Mesendoderm (in vitro differentiated cells): ENCODE measurements at regions not wholly inside any gene's neighbourhood (a gene's known extent, or its start where the extent isn't known, plus 50 kb on each side); places are given as distances from the start of the nearest gene placed in this dataset.

Experiments used
- DNase-seq: peaks from one replicate; pipeline ENCODE4 v3.0.0; 2013
- H2AK5ac ChIP-seq: 2 replicates; pipeline ENCODE4 v1.6.1; 2013; ENCODE audit warnings: low read length, inconsistent platforms
- H2BK120ac ChIP-seq: 2 replicates; pipeline ENCODE4 v1.6.1; 2013; ENCODE audit warnings: low read depth, mild to moderate bottlenecking, low read length, moderate library complexity, mixed read lengths
- H2BK15ac ChIP-seq: replicated peaks from 2 replicates; pipeline ENCODE4 v1.6.1; 2013; ENCODE audit warnings: low read depth, mild to moderate bottlenecking, moderate library complexity
- H2BK5ac ChIP-seq: 2 replicates; pipeline ENCODE4 v1.6.1; 2013; ENCODE audit warnings: low read length, inconsistent platforms
- H3K18ac ChIP-seq: 2 replicates; pipeline ENCODE4 v1.6.1; 2013; ENCODE audit warnings: mild to moderate bottlenecking, low read length, mixed read lengths
- H3K23ac ChIP-seq: one replicate; pipeline ENCODE4 v1.6.1; 2013; ENCODE audit warnings: low read length
- H3K27ac ChIP-seq: 2 replicates; pipeline ENCODE4 v1.5.1; 2013; ENCODE audit warnings: low read depth, mild to moderate bottlenecking, inconsistent platforms, low read length, moderate library complexity
- H3K27me3 ChIP-seq: 2 replicates; pipeline ENCODE4 v1.6.1; 2013; ENCODE audit warnings: low read length, control low read depth, mild to moderate bottlenecking, inconsistent platforms; ENCODE audit not compliant: insufficient read depth, poor library complexity
- H3K36me3 ChIP-seq: 2 replicates; pipeline ENCODE4 v1.6.1; 2013; ENCODE audit warnings: low read length, inconsistent platforms; ENCODE audit not compliant: control insufficient read depth, insufficient read depth
- H3K4ac ChIP-seq: one replicate; pipeline ENCODE4 v1.6.1; 2013; ENCODE audit warnings: low read depth, mild to moderate bottlenecking, low read length, moderate library complexity
- H3K4me1 ChIP-seq: 2 replicates; pipeline ENCODE4 v1.6.1; 2013; ENCODE audit warnings: low read depth, low read length, inconsistent platforms; ENCODE audit not compliant: control insufficient read depth
- H3K4me2 ChIP-seq: 2 replicates; pipeline ENCODE4 v1.6.1; 2013; ENCODE audit warnings: low read length
- H3K4me3 ChIP-seq: 2 replicates; pipeline ENCODE4 v1.5.1; 2013; ENCODE audit warnings: mild to moderate bottlenecking, low read length
- H3K56ac ChIP-seq: one replicate; pipeline ENCODE4 v1.6.1; 2013; ENCODE audit warnings: low read length
- H3K79me1 ChIP-seq: 2 replicates; pipeline ENCODE4 v1.6.1; 2013; ENCODE audit warnings: low read length, inconsistent platforms
- H3K79me2 ChIP-seq: 2 replicates; pipeline ENCODE4 v1.6.1; 2013; ENCODE audit warnings: mild to moderate bottlenecking, low read length; ENCODE audit not compliant: control insufficient read depth, insufficient read depth
- H3K9ac ChIP-seq: 2 replicates; pipeline ENCODE4 v1.6.1; 2013; ENCODE audit warnings: low read length, inconsistent platforms
- H4K5ac ChIP-seq: one replicate; pipeline ENCODE4 v1.6.1; 2013; ENCODE audit warnings: low read length
- H4K8ac ChIP-seq: one replicate; pipeline ENCODE4 v1.6.1; 2013; ENCODE audit warnings: low read depth, mild to moderate bottlenecking, control low read depth, low read length, moderate library complexity
- WGBS: extraction: QIAGEN DNeasy Blood & Tissue Kit; methylation state at CpG from one replicate; pipeline ENCODE4 v1.1.7; 2013; ENCODE audit warnings: low lambda C conversion rate, missing lambda C conversion rate; ENCODE audit not compliant: insufficient coverage; ENCODE audit errors: extremely low coverage; 5-methylcytosine and 5-hydroxymethylcytosine counted together

DNA sequence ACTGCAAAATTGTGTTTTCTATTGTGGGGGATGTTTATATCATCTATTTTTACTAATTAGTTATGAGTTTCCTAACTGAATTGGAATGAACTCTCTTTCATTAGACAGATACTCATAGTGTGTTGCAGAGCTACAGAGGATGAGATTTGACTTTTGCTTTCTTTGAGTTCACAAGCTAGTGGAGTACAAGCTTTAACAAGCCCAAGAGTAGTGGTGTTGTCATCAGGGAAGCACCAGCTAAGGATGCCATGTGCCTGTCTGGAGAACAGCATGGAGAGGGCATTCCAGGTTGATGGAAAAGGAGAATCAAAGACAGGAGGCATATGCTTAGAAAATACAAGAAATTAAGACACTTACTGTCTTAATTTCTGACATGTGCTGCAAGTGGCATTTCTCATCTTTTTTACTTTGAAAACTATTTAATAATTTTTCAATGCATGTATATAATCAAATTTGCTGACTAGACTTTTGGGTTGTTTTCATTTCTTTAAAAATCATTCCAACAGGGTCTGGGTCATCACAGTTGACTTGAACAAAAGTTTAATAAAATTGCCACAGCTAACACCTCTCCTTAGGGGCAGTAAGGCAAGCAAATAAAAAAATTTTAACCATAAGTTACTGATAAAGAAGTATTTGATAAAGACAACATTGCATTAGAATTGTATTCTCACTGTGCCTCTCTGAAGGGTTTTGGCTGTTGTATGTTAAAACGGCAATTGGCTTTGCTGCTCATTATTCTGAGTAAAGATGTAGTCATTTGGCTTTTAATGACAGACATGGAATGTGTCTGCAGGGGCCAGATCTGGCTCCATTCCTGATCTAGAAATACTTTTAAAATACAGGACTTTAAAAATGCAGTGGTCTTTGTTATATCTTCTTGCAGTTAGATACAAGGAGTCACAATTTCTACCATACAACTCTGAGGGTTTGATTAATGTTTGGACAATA, 323.7 kb upstream of the CDH11 start:
- H3K18ac ChIP-seq = no peak overlapping the region
- no CpG with 5 or more reads among the region's 1 CpG for WGBS

DNA sequence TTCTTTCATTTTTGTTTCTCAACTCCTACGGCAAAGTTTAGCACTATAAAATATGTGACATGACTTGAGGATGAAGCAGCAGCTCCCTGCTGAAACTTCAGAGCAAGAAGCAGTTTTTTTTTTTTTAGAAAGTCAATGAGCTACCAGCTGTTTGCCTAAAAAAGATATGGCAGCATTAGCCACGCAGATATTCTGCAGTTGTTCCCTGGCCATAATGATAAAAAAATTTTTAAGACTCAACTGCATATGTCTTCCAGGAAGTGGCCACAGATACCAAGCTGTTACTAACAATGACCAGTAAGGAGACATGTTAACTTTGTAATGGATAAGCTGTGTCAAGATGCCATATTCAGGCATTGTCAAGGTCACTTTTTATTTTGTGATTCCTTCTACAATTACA, 319.6 kb upstream of the CDH11 start:
- Histone ChIP-seq H3K4me2 (no peak overlapping the region), H4K5ac (no peak overlapping the region), H3K56ac (no peak overlapping the region), H3K4ac (no peak overlapping the region), H3K79me2 (no peaks in the 10 kb centered on the region), H3K23ac (no peak overlapping the region), H2AK5ac (no peak overlapping the region), H2BK120ac (no peak overlapping the region), H3K27me3 (no peaks in the 10 kb centered on the region), H3K36me3 (no peaks in the 10 kb centered on the region), H4K8ac (no peak overlapping the region), H3K4me1 (no peaks in the 10 kb centered on the region), H2BK5ac (no peak overlapping the region), H3K27ac (no peak overlapping the region), H3K4me3 (no peak overlapping the region), H2BK15ac (no peak overlapping the region), H3K9ac (no peak overlapping the region), H3K79me1 (no peaks in the 10 kb centered on the region), H3K18ac (no peak overlapping the region)
- no peak for DNase-seq
- no CpG with 5 or more reads among the region's 2 CpGs for WGBS

More for the DNA sequence above, 323.7 kb upstream of the CDH11 start:
- Histone ChIP-seq H3K79me1 (no peaks in the 10 kb centered on the region), H2BK120ac (no peak overlapping the region), H3K23ac (no peak overlapping the region), H3K27me3 (no peaks in the 10 kb centered on the region), H3K9ac (no peak overlapping the region), H3K4me2 (no peak overlapping the region), H3K4ac (no peak overlapping the region), H2BK5ac (no peak overlapping the region), H3K36me3 (no peaks in the 10 kb centered on the region), H2BK15ac (no peak overlapping the region), H3K4me1 (no peaks in the 10 kb centered on the region), H3K4me3 (no peak overlapping the region), H3K79me2 (no peaks in the 10 kb centered on the region), H3K27ac (no peak overlapping the region), H4K8ac (no peak overlapping the region), H3K56ac (no peak overlapping the region), H2AK5ac (no peak overlapping the region), H4K5ac (no peak overlapping the region)
- DNase-seq = no peak

DNA sequence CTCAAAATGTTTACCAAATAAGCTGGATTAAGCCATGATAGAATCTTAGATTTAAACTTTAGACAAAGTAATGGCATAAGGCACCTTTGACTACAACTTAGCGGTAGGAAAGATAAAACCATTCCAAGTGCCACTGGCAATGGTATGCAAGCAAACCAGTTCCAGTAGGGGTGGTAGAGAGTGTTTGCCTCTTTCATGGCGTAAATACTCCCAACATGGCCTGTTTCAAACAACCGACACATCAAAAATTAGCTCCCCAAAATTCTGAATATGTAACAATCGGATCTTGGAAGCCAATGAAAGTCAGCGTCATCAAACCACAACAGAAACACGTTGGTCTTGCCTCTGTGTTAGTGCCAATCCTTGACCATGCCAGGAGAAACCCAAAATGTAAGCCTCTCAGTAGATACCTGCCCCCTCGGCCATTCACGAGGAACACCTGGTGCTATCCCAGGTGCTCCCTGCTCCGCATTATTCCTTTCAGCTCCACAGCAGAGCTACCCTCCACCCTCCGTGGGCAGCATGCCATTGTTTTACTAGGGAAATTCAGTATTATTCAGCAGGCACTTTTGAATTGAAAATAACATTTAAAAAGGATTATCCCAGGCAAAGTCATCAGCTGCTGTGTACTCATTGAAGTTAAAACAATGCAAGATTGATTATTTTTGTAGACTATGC, 307.8 kb upstream of the CDH11 start:
- Histone ChIP-seq H3K27ac (no peak overlapping the region), H3K36me3 (no peaks in the 10 kb centered on the region), H3K4me3 (no peak overlapping the region), H4K8ac (no peak overlapping the region), H2AK5ac (no peak overlapping the region), H2BK5ac (no peak overlapping the region), H3K79me1 (no peaks in the 10 kb centered on the region), H3K27me3 (no peaks in the 10 kb centered on the region), H3K4me1 (no peaks in the 10 kb centered on the region), H3K18ac (no peak overlapping the region), H4K5ac (no peak overlapping the region), H3K79me2 (no peaks in the 10 kb centered on the region), H2BK15ac (no peak overlapping the region), H3K9ac (no peak overlapping the region), H3K4ac (no peak overlapping the region), H3K23ac (no peak overlapping the region), H3K4me2 (no peak overlapping the region), H2BK120ac (no peak overlapping the region), H3K56ac (no peak overlapping the region)
- DNase-seq = peak; percentile 11
- no CpG with 5 or more reads among the region's 10 CpGs for WGBS

DNA sequence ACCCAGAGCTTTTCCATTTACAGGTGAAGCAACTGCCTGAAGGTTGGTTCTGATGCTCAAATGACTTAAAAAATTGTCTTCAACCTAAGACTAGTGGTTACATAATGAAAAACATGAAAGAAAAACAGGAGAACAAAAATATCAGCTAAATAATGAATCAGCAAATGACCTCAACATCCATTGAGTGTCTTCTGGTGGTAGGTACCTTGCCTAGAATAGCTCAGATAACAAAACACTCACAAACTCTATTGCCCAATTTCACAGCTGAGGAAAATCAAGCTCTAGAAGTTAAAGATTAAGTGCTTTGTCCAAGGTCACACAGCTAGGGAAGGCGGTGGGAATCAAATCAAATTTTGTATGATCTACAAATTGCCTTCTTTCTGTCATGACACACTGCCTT, 304.6 kb upstream of the CDH11 start:
- H3K4me2 ChIP-seq = no peak overlapping the region
- H2BK5ac ChIP-seq = no peak overlapping the region
- no peak overlapping the region for H3K23ac ChIP-seq
- H4K8ac ChIP-seq = no peak overlapping the region
- H2BK120ac ChIP-seq = no peak overlapping the region
- no peak overlapping the region for H3K4ac ChIP-seq
- no peaks in the 10 kb centered on the region for H3K27me3 ChIP-seq
- no peak overlapping the region for H4K5ac ChIP-seq
- no peaks in the 10 kb centered on the region for H3K79me2 ChIP-seq
- no peak for DNase-seq
- no peak overlapping the region for H3K4me3 ChIP-seq
- H2AK5ac ChIP-seq = no peak overlapping the region
- no peaks in the 10 kb centered on the region for H3K36me3 ChIP-seq
- no peaks in the 10 kb centered on the region for H3K4me1 ChIP-seq
- H3K9ac ChIP-seq = no peak overlapping the region
- H2BK15ac ChIP-seq = no peak overlapping the region
- WGBS = no CpG with 5 or more reads among the region's 1 CpG
- no peaks in the 10 kb centered on the region for H3K79me1 ChIP-seq
- no peak overlapping the region for H3K18ac ChIP-seq
- H3K56ac ChIP-seq = no peak overlapping the region
- H3K27ac ChIP-seq = no peak overlapping the region

DNA sequence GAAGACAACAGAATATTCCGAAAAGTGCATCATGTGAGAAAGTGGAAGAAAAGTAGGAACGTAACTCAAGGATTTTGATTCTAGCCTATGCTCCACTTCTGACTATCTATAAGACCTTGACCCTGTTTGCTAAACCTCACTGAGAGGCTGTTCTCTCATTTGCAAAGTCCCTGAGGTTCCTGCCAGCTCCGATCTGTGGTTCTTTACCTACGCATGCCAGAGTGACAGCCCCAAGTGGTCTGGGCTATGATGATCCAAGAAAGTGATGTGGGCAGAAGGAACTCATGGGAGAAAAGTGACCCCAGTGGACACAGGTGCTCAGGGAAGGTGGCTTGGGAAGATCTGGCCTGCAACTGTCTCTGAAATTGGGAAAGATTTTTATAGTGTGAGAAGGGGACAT, 301.1 kb upstream of the CDH11 start:
- Histone ChIP-seq H3K4me1 (no peaks in the 10 kb centered on the region), H4K5ac (no peak overlapping the region), H3K4me3 (no peak overlapping the region), H3K79me2 (no peaks in the 10 kb centered on the region), H3K4ac (no peak overlapping the region), H2BK120ac (no peak overlapping the region), H3K27ac (no peak overlapping the region), H3K18ac (no peak overlapping the region), H3K27me3 (no peaks in the 10 kb centered on the region), H3K36me3 (no peaks in the 10 kb centered on the region), H3K4me2 (no peak overlapping the region), H2BK5ac (no peak overlapping the region), H4K8ac (no peak overlapping the region), H3K9ac (no peak overlapping the region), H3K23ac (no peak overlapping the region), H2BK15ac (no peak overlapping the region), H3K56ac (no peak overlapping the region), H3K79me1 (no peaks in the 10 kb centered on the region), H2AK5ac (no peak overlapping the region)
- no peak for DNase-seq
- WGBS = no CpG with 5 or more reads among the region's 4 CpGs
